HFFc6 (cell line): ENCODE measurements at regions not wholly inside any gene's neighbourhood (a gene's known extent, or its start where the extent isn't known, plus 50 kb on each side); places are given as distances from the start of the nearest gene placed in this dataset.

Source experiments
- DNase-seq: peaks from one replicate; pipeline ENCODE4 v3.0.0-alpha.2; 2018
- H3K27ac Mint-ChIP-seq: 2 replicates; pipeline ENCODE4 v1.8.0; 2020; ENCODE audit warnings: mild to moderate bottlenecking, mixed read lengths
- H3K27me3 Mint-ChIP-seq: 2 replicates; pipeline ENCODE4 v1.8.0; 2021; ENCODE audit warnings: mild to moderate bottlenecking, moderate library complexity, mixed read lengths; ENCODE audit not compliant: insufficient read depth
- H3K36me3 Mint-ChIP-seq: 2 replicates; pipeline ENCODE4 v1.8.0; 2021; ENCODE audit warnings: low read depth, mixed read lengths
- H3K4me1 Mint-ChIP-seq: 2 replicates; pipeline ENCODE4 v1.8.0; 2020; ENCODE audit warnings: low read depth, mixed read lengths
- H3K4me3 Mint-ChIP-seq: 2 replicates; pipeline ENCODE4 v1.8.0; 2020; ENCODE audit warnings: mild to moderate bottlenecking, moderate library complexity, mixed read lengths
- H3K9me3 Mint-ChIP-seq: 2 replicates; pipeline ENCODE4 v1.8.0; 2020; ENCODE audit warnings: mild to moderate bottlenecking, mixed read lengths
- TF ChIP-seq, protein P1 (sequence below): fragments of 200-600 bp; sonication (generic); IDR thresholded peaks from 2 replicates; pipeline ENCODE4 v1.5.0; 2021; ENCODE audit warnings: antibody characterized with exemption, mild to moderate bottlenecking

DNA sequence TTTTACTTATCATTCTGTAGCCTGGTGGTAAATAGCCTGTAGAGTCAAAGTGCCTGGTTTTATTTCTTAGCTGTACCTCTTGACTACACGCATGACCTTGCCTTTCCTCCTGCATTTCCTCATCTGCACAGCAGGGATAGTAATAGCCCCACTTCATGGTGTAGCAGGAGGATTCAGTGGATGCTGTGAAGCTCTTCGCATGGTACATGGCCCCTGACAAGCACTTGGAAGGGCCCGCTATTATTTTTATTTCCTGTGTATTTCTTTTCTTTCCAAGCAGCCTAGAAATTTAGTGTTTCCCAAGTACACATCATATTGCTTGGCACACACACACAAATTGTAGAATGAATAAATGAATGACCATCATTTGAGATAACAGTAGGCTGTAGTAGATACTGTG, 547.2 kb downstream of the CDH26 start:
- H3K4me3 Mint-ChIP-seq: no peak overlapping the region
- no peaks in the 10 kb centered on the region for H3K36me3 Mint-ChIP-seq
- no peaks in the 10 kb centered on the region for H3K4me1 Mint-ChIP-seq
- H3K9me3 Mint-ChIP-seq: no peaks in the 10 kb centered on the region; the same call in 1 of the 2 replicates
- peaks cover 4% of the 10 kb centered on the region for H3K27me3 Mint-ChIP-seq
- TF ChIP-seq, protein P1, sequence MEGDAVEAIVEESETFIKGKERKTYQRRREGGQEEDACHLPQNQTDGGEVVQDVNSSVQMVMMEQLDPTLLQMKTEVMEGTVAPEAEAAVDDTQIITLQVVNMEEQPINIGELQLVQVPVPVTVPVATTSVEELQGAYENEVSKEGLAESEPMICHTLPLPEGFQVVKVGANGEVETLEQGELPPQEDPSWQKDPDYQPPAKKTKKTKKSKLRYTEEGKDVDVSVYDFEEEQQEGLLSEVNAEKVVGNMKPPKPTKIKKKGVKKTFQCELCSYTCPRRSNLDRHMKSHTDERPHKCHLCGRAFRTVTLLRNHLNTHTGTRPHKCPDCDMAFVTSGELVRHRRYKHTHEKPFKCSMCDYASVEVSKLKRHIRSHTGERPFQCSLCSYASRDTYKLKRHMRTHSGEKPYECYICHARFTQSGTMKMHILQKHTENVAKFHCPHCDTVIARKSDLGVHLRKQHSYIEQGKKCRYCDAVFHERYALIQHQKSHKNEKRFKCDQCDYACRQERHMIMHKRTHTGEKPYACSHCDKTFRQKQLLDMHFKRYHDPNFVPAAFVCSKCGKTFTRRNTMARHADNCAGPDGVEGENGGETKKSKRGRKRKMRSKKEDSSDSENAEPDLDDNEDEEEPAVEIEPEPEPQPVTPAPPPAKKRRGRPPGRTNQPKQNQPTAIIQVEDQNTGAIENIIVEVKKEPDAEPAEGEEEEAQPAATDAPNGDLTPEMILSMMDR: no peak
- H3K27ac Mint-ChIP-seq: no peak overlapping the region
- DNase-seq: no peak

DNA sequence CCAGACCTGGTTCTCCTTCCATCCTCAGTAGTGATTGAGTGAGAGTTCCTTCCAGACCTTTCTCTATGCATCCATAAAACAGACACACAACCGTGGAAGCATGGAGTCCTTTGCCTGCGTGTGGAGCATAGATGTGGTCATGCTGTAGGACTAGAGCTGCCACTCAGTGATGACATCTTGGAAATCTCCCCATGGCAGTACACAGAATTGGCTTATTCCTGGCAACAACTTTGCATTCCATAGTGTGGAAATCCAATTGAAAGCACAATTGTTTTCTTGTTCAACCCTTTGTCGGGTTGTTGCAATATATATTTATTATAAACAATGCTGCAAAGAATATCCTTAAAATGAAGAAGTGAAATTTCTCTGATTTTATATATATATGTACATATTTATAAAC, 547.8 kb downstream of the CDH26 start:
- Mint-ChIP-seq H3K4me1 (no peaks in the 10 kb centered on the region), H3K27ac (no peak overlapping the region), H3K9me3 (no peaks in the 10 kb centered on the region; the same call in 1 of the 2 replicates), H3K4me3 (no peak overlapping the region), H3K36me3 (no peaks in the 10 kb centered on the region), H3K27me3 (peaks cover 4% of the 10 kb centered on the region)
- no peak for DNase-seq
- TF ChIP-seq, protein P1: no peak

DNA sequence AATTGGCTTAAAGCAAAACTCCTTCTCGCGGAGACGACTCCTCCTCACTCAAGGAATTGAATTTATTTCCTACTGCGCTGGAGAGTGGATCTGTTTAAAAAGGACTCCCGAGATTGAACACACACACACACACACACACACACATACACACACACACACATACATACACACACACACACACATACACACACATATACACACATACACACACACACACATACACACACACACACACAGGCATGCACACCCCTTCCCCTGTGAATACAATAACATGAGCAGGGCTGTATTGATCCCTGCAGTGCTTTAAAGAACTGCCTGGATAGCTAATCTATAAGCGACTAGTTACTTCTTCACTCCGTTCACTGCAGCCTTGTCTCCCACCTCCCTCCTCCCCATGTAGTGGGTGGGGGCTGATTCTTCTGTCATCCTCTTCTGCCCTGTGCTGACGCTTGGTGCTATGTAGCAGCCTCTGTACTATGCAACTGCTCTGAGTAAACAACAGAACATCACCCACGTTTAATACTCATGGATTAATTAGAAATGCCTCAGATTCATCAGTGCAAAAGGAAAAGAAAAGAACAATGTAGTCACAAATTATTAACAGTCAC, 549.0 kb downstream of the CDH26 start:
- Mint-ChIP-seq H3K27me3 (peaks cover 4% of the 10 kb centered on the region), H3K4me3 (no peak overlapping the region), H3K27ac (no peak overlapping the region), H3K36me3 (no peaks in the 10 kb centered on the region), H3K9me3 (no peaks in the 10 kb centered on the region; the same call in 1 of the 2 replicates), H3K4me1 (peaks cover 8% of the 10 kb centered on the region)
- no peak for DNase-seq
- TF ChIP-seq, protein P1: no peak

DNA sequence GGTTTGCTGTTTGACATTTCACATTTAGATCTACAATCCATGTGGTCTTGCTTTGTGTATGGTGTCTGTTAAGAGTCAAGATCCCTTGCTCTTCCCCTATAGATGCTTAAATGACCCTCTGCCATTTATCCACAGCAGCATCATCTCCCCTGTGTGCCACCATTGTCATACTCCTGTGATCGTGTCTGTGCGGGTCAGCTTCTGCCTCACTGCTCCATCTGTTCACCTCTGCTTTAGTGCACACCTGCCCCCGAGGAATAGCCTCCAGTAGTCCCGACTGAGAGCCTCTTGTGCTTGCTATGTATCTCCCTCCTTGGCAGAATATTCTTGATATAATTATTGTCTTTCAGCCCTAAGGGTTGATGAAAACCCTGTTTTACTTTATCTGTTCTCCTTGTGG, 551.2 kb downstream of the CDH26 start:
- H3K9me3 Mint-ChIP-seq: no peaks in the 10 kb centered on the region
- peaks cover 2% of the 10 kb centered on the region for H3K27me3 Mint-ChIP-seq
- no peaks in the 10 kb centered on the region for H3K36me3 Mint-ChIP-seq
- TF ChIP-seq, protein P1: no peak
- no peak overlapping the region for H3K27ac Mint-ChIP-seq
- H3K4me3 Mint-ChIP-seq: no peak overlapping the region
- H3K4me1 Mint-ChIP-seq: peaks cover 21% of the 10 kb centered on the region
- no peak for DNase-seq

DNA sequence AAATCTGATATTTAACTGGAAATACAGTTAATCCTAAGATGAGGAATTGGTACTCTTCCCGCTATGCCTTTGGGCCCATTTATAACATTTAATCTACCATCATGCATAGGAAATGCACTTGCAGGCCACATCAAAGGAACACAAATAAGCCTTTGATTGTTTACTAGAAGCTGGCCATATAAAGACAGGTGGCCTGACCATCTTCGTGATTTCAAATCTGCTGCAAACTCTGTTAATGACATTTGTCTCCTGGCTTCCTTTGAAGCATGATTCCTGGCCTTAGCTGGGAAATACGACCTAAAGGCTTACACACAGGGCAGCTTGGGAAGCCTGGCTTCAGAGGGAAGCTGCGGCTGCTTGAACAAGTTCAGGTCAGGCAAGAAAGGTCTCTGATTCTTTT, 552.1 kb downstream of the CDH26 start:
- TF ChIP-seq, protein P1: no peak
- Mint-ChIP-seq H3K4me1 (peaks cover 21% of the 10 kb centered on the region), H3K4me3 (no peak overlapping the region), H3K9me3 (no peaks in the 10 kb centered on the region), H3K27me3 (peaks cover 2% of the 10 kb centered on the region), H3K36me3 (no peaks in the 10 kb centered on the region), H3K27ac (no peak overlapping the region)
- DNase-seq: no peak
